Ishikawa (cell line): ENCODE measurements at regions not wholly inside any gene's neighbourhood (a gene's known extent, or its start where the extent isn't known, plus 50 kb on each side); places are given as distances from the start of the nearest gene placed in this dataset.

Source experiments
- CEBPB ChIP-seq: IDR thresholded peaks from 2 replicates; pipeline ENCODE4 v1.6.1; 2012
- CREB1 ChIP-seq: IDR thresholded peaks from 2 replicates; pipeline ENCODE4 v1.6.1; 2012; ENCODE audit warnings: low read depth
- EGR1 ChIP-seq: IDR thresholded peaks from 2 replicates; pipeline ENCODE4 v1.6.1; 2012
- EP300 ChIP-seq: IDR thresholded peaks from 2 replicates; pipeline ENCODE4 v1.6.1; 2012; ENCODE audit warnings: borderline replicate concordance
- FOXM1 ChIP-seq: IDR thresholded peaks from 2 replicates; pipeline ENCODE4 v1.6.1; 2012; ENCODE audit warnings: low read depth, borderline replicate concordance
- NFIC ChIP-seq: IDR thresholded peaks from 2 replicates; pipeline ENCODE4 v1.6.1; 2012
- RAD21 ChIP-seq: IDR thresholded peaks from 2 replicates; pipeline ENCODE4 v1.6.1; 2012; ENCODE audit warnings: low read depth
- TAF1 ChIP-seq: IDR thresholded peaks from 2 replicates; pipeline ENCODE4 v1.6.1; 2012; ENCODE audit warnings: low read depth, mild to moderate bottlenecking
- TCF12 ChIP-seq: IDR thresholded peaks from 2 replicates; pipeline ENCODE4 v1.6.1; 2012; ENCODE audit warnings: low read depth
- TEAD4 ChIP-seq: IDR thresholded peaks from 2 replicates; pipeline ENCODE4 v1.6.1; 2012
- USF1 ChIP-seq: IDR thresholded peaks from 2 replicates; pipeline ENCODE4 v1.6.1; 2012
- YY1 ChIP-seq: IDR thresholded peaks from 2 replicates; pipeline ENCODE4 v1.6.1; 2012; ENCODE audit warnings: low read depth
- ZBTB7A ChIP-seq: IDR thresholded peaks from 2 replicates; pipeline ENCODE4 v1.6.1; 2012; ENCODE audit warnings: low read depth
- TF ChIP-seq, protein P1 (sequence below): IDR thresholded peaks from 2 replicates; pipeline ENCODE4 v1.6.1; 2012
- TF ChIP-seq, protein P2 (sequence below): IDR thresholded peaks from 2 replicates; pipeline ENCODE4 v1.6.1; 2012; ENCODE audit warnings: low read depth, mild to moderate bottlenecking

GRCh38 chr5:8561224-8561840 is 692.4 kb downstream of the MTRR start:
- TF ChIP-seq TCF12, result no peak
- no peak for TF ChIP-seq ZBTB7A
- TF ChIP-seq, protein P1, sequence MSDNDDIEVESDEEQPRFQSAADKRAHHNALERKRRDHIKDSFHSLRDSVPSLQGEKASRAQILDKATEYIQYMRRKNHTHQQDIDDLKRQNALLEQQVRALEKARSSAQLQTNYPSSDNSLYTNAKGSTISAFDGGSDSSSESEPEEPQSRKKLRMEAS, result no peak
- no peak for TF ChIP-seq EGR1
- no peak for TF ChIP-seq TAF1

DNA sequence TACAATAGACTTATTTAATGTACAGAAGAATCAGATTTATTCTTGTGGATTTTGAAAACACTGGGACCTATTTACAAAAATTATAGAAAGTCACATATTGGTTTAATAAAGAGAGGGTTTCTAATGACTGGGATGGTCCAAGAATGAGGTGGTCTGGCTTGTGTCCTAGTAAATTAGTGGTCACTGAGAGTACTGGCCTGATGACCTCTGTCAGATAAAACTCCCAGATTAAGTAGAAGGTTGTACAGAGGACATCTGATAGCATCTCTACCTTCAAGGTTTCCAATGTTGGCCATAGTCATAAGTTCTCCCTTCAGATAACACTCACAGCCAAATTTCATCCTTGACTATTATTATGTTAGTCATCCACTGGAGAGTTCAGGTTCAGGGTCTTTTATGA is 692.9 kb downstream of the MTRR start:
- TF ChIP-seq EGR1, result no peak
- TF ChIP-seq USF1, result no peak
- TF ChIP-seq RAD21, result no peak
- TF ChIP-seq FOXM1, result no peak
- TF ChIP-seq TEAD4, result no peak
- no peak for TF ChIP-seq TCF12
- TF ChIP-seq, protein P1, result no peak
- no peak for TF ChIP-seq ZBTB7A
- no peak for TF ChIP-seq TAF1
- no peak for TF ChIP-seq CREB1
- TF ChIP-seq YY1, result no peak
- TF ChIP-seq EP300, result no peak
- no peak for TF ChIP-seq CEBPB
- TF ChIP-seq NFIC, result no peak
- TF ChIP-seq, protein P2, sequence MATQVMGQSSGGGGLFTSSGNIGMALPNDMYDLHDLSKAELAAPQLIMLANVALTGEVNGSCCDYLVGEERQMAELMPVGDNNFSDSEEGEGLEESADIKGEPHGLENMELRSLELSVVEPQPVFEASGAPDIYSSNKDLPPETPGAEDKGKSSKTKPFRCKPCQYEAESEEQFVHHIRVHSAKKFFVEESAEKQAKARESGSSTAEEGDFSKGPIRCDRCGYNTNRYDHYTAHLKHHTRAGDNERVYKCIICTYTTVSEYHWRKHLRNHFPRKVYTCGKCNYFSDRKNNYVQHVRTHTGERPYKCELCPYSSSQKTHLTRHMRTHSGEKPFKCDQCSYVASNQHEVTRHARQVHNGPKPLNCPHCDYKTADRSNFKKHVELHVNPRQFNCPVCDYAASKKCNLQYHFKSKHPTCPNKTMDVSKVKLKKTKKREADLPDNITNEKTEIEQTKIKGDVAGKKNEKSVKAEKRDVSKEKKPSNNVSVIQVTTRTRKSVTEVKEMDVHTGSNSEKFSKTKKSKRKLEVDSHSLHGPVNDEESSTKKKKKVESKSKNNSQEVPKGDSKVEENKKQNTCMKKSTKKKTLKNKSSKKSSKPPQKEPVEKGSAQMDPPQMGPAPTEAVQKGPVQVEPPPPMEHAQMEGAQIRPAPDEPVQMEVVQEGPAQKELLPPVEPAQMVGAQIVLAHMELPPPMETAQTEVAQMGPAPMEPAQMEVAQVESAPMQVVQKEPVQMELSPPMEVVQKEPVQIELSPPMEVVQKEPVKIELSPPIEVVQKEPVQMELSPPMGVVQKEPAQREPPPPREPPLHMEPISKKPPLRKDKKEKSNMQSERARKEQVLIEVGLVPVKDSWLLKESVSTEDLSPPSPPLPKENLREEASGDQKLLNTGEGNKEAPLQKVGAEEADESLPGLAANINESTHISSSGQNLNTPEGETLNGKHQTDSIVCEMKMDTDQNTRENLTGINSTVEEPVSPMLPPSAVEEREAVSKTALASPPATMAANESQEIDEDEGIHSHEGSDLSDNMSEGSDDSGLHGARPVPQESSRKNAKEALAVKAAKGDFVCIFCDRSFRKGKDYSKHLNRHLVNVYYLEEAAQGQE, result no peak

- no peak for TF ChIP-seq FOXM1
- no peak for TF ChIP-seq USF1
- TF ChIP-seq YY1, result no peak
Measured at GRCh38 chr5:8568858-8569257, 699.9 kb downstream of the MTRR start.

DNA sequence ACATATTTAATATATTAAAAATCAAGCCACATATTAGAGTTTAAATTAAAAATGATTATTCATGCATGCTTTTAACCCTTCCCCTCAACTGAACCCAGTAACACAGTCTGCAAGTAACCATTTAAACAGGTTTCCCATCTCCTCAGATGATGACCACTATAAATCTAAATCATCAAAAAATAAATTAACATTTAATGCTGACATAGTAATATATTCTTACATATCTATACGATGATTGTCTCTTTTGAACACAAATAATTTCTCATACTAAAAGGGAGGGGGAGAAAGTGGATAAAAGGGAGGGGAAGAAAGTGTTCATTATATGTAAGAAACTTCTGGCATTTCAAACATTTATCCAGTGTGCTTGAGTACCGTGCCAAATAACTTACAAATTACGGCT is 701.6 kb downstream of the MTRR start:
- no peak for TF ChIP-seq USF1
- no peak for TF ChIP-seq RAD21
- TF ChIP-seq TAF1, result no peak
- TF ChIP-seq EP300, result no peak
- TF ChIP-seq, protein P2, result no peak
- TF ChIP-seq EGR1, result no peak
- TF ChIP-seq CREB1, result no peak
- no peak for TF ChIP-seq YY1
- TF ChIP-seq ZBTB7A, result no peak
- TF ChIP-seq NFIC, result no peak
- TF ChIP-seq TCF12, result no peak
- TF ChIP-seq FOXM1, result no peak
- no peak for TF ChIP-seq TEAD4
- no peak for TF ChIP-seq CEBPB
- TF ChIP-seq, protein P1, result no peak

DNA sequence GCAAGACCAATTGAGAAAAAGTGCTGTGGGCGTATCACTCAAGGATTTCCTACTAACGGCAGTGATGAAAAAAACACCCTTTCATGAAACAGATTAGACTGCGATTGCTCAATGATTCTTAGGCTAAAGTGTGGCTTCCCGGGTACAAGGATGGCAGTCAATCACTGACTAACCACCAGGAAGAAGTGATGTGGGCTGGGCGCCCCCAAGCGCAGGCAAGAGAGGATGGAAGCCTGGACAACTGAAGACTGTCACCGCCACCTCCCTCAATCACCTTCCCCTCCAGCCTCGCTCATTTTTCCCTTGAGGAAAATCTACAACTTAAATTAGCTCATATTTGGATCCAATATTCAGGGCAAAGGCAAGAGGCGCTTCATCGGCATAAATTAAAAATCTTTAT is 707.2 kb downstream of the MTRR start:
- TF ChIP-seq TEAD4 (no peak), EGR1 (no peak), FOXM1 (no peak), CREB1 (no peak), CEBPB (no peak), NFIC (no peak), EP300 (no peak), TAF1 (no peak), ZBTB7A (no peak), YY1 (no peak), USF1 (no peak), TCF12 (no peak)
- TF ChIP-seq, protein P2, result no peak
- TF ChIP-seq, protein P1, result no peak
